Parathyroid adenoma (tissue), 2 donors: ENCODE measurements at regions not wholly inside any gene's neighbourhood (a gene's known extent, or its start where the extent isn't known, plus 50 kb on each side); places are given as distances from the start of the nearest gene placed in this dataset.

Experiments
- H2AFZ ChIP-seq: fragments of 300-600 bp; sonication (generic); one replicate; pipeline ENCODE4 v1.7.0; 2017; ENCODE audit warnings: antibody characterized with exemption, mild to moderate bottlenecking
- H3K27ac ChIP-seq: fragments of 300-600 bp; sonication (generic); one replicate; pipeline ENCODE4 v1.7.0; 2017
- H3K27me3 ChIP-seq: fragments of 300-600 bp; sonication (generic); one replicate; pipeline ENCODE4 v1.7.0; 2017; ENCODE audit warnings: low read length; ENCODE audit not compliant: control insufficient read depth, insufficient read depth
- H3K36me3 ChIP-seq: fragments of 300-600 bp; sonication (generic); one replicate; pipeline ENCODE4 v1.7.0; 2017; ENCODE audit warnings: low read length; ENCODE audit not compliant: control insufficient read depth, insufficient read depth
- H3K4me1 ChIP-seq: fragments of 300-600 bp; sonication (generic); one replicate; pipeline ENCODE4 v1.7.0; 2017; ENCODE audit warnings: control low read depth
- H3K4me2 ChIP-seq: fragments of 300-600 bp; sonication (generic); one replicate; pipeline ENCODE4 v1.7.0; 2017; ENCODE audit warnings: low read length
- H3K4me3 ChIP-seq: fragments of 300-600 bp; sonication (generic); one replicate; pipeline ENCODE4 v1.7.0; 2017; ENCODE audit warnings: low read depth, low read length
- H3K79me2 ChIP-seq: fragments of 300-600 bp; sonication (generic); one replicate; pipeline ENCODE4 v1.7.0; 2017; ENCODE audit warnings: control low read depth
- H3K9ac ChIP-seq: fragments of 300-600 bp; sonication (generic); one replicate; pipeline ENCODE4 v1.7.0; 2017; ENCODE audit warnings: mild to moderate bottlenecking
- H3K9me3 ChIP-seq: fragments of 300-600 bp; sonication (generic); one replicate; pipeline ENCODE4 v1.7.0; 2017; ENCODE audit warnings: low read length; ENCODE audit not compliant: control insufficient read depth
- TF ChIP-seq, protein P1 (sequence below): fragments of 300-600 bp; sonication (generic); IDR thresholded peaks from one replicate; pipeline ENCODE4 v1.7.0; 2017; ENCODE audit warnings: antibody characterized with exemption, mild to moderate bottlenecking
- donor health status: primary hyperparathyroidism.

GRCh38 chr5:93034621-93035590 lies 546.1 kb downstream of the NR2F1-AS1 start:
- Histone ChIP-seq H3K27me3 (no peaks in the 10 kb centered on the region), H2AFZ (no peak overlapping the region), H3K9ac (no peak overlapping the region), H3K79me2 (no peaks in the 10 kb centered on the region), H3K36me3 (no peaks in the 10 kb centered on the region), H3K4me3 (no peak overlapping the region), H3K27ac (no peak overlapping the region), H3K9me3 (no peaks in the 10 kb centered on the region), H3K4me1 (no peaks in the 10 kb centered on the region), H3K4me2 (no peak overlapping the region)
- TF ChIP-seq, protein P1, sequence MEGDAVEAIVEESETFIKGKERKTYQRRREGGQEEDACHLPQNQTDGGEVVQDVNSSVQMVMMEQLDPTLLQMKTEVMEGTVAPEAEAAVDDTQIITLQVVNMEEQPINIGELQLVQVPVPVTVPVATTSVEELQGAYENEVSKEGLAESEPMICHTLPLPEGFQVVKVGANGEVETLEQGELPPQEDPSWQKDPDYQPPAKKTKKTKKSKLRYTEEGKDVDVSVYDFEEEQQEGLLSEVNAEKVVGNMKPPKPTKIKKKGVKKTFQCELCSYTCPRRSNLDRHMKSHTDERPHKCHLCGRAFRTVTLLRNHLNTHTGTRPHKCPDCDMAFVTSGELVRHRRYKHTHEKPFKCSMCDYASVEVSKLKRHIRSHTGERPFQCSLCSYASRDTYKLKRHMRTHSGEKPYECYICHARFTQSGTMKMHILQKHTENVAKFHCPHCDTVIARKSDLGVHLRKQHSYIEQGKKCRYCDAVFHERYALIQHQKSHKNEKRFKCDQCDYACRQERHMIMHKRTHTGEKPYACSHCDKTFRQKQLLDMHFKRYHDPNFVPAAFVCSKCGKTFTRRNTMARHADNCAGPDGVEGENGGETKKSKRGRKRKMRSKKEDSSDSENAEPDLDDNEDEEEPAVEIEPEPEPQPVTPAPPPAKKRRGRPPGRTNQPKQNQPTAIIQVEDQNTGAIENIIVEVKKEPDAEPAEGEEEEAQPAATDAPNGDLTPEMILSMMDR, result no peak

- H3K27me3 ChIP-seq, result no peaks in the 10 kb centered on the region
- no peak overlapping the region for H3K4me2 ChIP-seq
- H3K9ac ChIP-seq, result no peak overlapping the region
- H3K36me3 ChIP-seq, result no peaks in the 10 kb centered on the region
- H2AFZ ChIP-seq, result no peak overlapping the region
- TF ChIP-seq, protein P1, result no peak
- H3K4me1 ChIP-seq, result no peaks in the 10 kb centered on the region
- no peak overlapping the region for H3K27ac ChIP-seq
- no peak overlapping the region for H3K4me3 ChIP-seq
- no peaks in the 10 kb centered on the region for H3K9me3 ChIP-seq
- H3K79me2 ChIP-seq, result no peaks in the 10 kb centered on the region
Observed at GRCh38 chr5:93022796-93023447, 558.1 kb downstream of the NR2F1-AS1 start.

GRCh38 chr5:93022211-93022610 lies 558.8 kb downstream of the NR2F1-AS1 start:
- no peaks in the 10 kb centered on the region for H3K27me3 ChIP-seq
- no peak overlapping the region for H3K4me3 ChIP-seq
- no peaks in the 10 kb centered on the region for H3K9me3 ChIP-seq
- H3K4me2 ChIP-seq, result no peak overlapping the region
- TF ChIP-seq, protein P1, result no peak
- H3K27ac ChIP-seq, result no peak overlapping the region
- H3K4me1 ChIP-seq, result no peaks in the 10 kb centered on the region
- H2AFZ ChIP-seq, result no peak overlapping the region
- no peaks in the 10 kb centered on the region for H3K36me3 ChIP-seq
- H3K9ac ChIP-seq, result no peak overlapping the region
- H3K79me2 ChIP-seq, result no peaks in the 10 kb centered on the region

DNA sequence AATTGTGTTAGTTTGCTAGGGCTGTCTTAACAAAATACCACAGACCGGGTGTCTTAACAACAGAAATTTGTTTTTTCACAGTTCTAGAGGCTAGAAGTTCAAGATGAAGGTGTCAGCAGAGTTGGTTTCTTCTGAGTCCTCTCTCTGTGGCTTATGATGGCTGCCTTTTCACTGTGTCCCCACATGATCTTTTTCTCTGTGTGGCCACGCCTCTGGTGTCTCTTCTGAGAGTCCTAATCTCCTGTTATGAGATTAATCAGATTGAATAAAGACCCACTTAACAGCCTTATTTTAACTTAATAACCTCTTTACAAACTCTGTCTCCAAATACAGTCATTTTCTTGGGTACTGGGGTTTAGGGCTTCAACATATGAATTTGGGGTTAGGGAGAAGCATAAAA lies 561.1 kb downstream of the NR2F1-AS1 start:
- Histone ChIP-seq H3K4me1 (no peaks in the 10 kb centered on the region), H2AFZ (no peak overlapping the region), H3K27ac (no peak overlapping the region), H3K4me2 (no peak overlapping the region), H3K9me3 (no peaks in the 10 kb centered on the region), H3K4me3 (no peak overlapping the region), H3K79me2 (no peaks in the 10 kb centered on the region), H3K9ac (no peak overlapping the region), H3K36me3 (no peaks in the 10 kb centered on the region), H3K27me3 (no peaks in the 10 kb centered on the region)
- TF ChIP-seq, protein P1, result no peak
